B cell (primary cell): ENCODE measurements at regions not wholly inside any gene's neighbourhood (a gene's known extent, or its start where the extent isn't known, plus 50 kb on each side); places are given as distances from the start of the nearest gene placed in this dataset.

Source experiments
- CTCF ChIP-seq: fragments of 200-600 bp; IDR thresholded peaks from one replicate; pipeline ENCODE4 v1.8.0; 2022; ENCODE audit warnings: antibody characterized with exemption, mild to moderate bottlenecking
- EZH2 ChIP-seq: IDR thresholded peaks from 2 replicates; pipeline ENCODE4 v1.6.1; 2012; ENCODE audit warnings: borderline replicate concordance, low read depth, mild to moderate bottlenecking, moderate library complexity, low read length; ENCODE audit not compliant: insufficient read depth, poor library complexity, severe bottlenecking

GRCh38 chr16:6926762-6927161, 405.9 kb upstream of the RBFOX1 start:
- TF ChIP-seq CTCF = no peak
- no peak for TF ChIP-seq EZH2
